ENCODE measurements at regions not wholly inside any gene's neighbourhood (a gene's known extent, or its start where the extent isn't known, plus 50 kb on each side); places are given as distances from the start of the nearest gene placed in this dataset.

GRCh38 chr18:8537400-8537799, 71.8 kb upstream of the RAB12 start:
- no peak overlapping the region for H3K27ac ChIP-seq
- no peak for TF ChIP-seq CTCF (conservative IDR thresholded peaks at IDR 0.05)

DNA sequence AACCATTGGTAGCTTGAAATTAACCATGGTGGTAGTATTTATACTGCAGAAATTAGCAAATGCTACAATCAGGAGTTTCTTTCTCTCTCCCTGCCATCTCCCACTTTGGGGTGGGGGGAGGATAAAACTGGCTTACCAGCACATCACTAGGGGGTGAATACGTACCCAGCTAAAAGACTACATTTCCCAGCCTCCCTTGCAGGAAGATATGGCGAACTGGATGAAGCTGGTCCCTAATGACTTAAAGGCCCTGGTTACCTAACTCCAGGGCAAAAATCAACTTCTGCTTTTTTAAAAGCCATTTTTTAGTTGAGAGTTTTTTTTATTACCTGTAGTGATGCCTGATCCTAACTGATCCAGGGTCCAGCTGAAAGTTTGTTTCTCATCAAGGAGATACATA, 70.3 kb upstream of the RAB12 start:
- no peak for TF ChIP-seq CTCF (conservative IDR thresholded peaks at IDR 0.05)
- no peak overlapping the region for H3K27ac ChIP-seq

DNA sequence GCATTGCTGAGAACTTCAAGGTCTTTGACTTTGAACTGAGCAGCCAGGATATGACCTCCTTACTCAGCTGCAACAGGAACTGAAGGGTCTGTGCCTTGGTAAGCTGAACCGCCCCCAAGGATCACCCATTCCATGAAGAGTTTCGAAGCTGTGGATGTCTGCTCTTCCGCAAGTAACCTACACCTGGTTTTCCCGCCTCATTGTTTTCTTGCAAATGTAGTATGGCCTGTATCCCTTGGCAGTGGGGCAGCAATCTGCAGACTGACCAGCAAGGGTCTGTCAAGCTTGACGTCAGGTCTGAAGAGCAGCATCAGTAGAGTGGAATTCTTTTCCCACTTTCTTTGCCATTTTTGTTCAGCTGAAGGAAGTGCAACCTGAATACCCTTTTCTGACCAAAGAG, 62.6 kb upstream of the RAB12 start:
- TF ChIP-seq CTCF (conservative IDR thresholded peaks at IDR 0.05), result no peak
- no peak overlapping the region for H3K27ac ChIP-seq

DNA sequence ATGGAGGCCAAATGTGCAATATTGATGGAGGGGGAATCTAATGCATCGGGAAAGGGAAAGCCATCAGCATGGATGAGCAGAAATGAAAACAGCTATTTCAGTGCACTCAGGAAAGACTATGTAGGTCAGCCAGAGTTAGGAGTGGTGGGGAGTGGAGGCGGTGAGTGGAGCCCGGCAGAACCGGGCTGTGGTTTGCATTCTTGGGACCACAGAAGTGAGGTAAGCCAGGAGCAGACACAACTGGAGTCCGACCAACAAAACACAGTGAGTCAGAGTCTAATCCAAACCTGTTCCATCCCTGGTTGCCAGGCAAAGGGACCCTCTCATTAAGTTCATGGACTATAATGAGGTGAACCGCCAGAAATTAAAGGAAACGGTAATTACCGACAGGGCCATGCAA, 61.1 kb upstream of the RAB12 start:
- H3K27ac ChIP-seq, result no peak overlapping the region
- TF ChIP-seq CTCF (conservative IDR thresholded peaks at IDR 0.05), result no peak

- H3K27ac ChIP-seq, result no peak overlapping the region
- no peak for TF ChIP-seq CTCF (conservative IDR thresholded peaks at IDR 0.05)
These were observed 59.9 kb upstream of the RAB12 start for GRCh38 chr18:8549254-8549757.

GRCh38 chr18:8552151-8552550, 57.1 kb upstream of the RAB12 start:
- TF ChIP-seq CTCF (conservative IDR thresholded peaks at IDR 0.05), result no peak
- no peak overlapping the region for H3K27ac ChIP-seq

DNA sequence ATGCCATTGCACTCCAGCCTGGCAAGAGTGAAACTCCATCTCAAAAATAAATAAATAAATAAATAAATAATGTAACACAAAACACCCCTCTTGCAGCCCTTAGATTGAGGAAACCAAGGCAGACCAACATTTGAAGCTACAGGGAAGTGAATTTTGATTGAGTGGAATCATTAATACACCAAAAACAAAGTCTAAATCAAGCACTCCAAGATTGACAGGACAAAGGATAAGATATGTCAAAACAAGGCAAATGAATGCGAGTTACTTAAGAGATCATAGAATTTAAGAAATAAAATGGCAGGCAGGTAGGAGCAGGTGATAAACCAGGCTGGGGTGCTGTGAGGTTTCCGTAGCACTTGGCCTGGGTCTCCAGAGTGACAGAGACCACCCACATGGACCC, 54.9 kb upstream of the RAB12 start:
- TF ChIP-seq CTCF (conservative IDR thresholded peaks at IDR 0.05), result no peak
- no peak overlapping the region for H3K27ac ChIP-seq

GRCh38 chr18:8556424-8556823, 52.8 kb upstream of the RAB12 start:
- no peak overlapping the region for H3K27ac ChIP-seq
- no peak for TF ChIP-seq CTCF (conservative IDR thresholded peaks at IDR 0.05)
